KMS-11 (cell line): ENCODE measurements at regions not wholly inside any gene's neighbourhood (a gene's known extent, or its start where the extent isn't known, plus 50 kb on each side); places are given as distances from the start of the nearest gene placed in this dataset.

Source experiments
- H2AFZ ChIP-seq: fragments of 200-600 bp; sonication (generic); 2 replicates; pipeline ENCODE4 v1.6.1; 2016; ENCODE audit warnings: antibody characterized with exemption, mixed run types, low read depth
- H3K27ac ChIP-seq: fragments of 200-600 bp; sonication (generic); 2 replicates; pipeline ENCODE4 v1.6.1; 2016; ENCODE audit warnings: mild to moderate bottlenecking, mixed run types
- H3K27me3 ChIP-seq: fragments of 200-600 bp; sonication (generic); 2 replicates; pipeline ENCODE4 v1.6.1; 2017; ENCODE audit warnings: mild to moderate bottlenecking, low read depth, mixed run types, moderate library complexity; ENCODE audit not compliant: insufficient read depth
- H3K36me3 ChIP-seq: fragments of 200-600 bp; sonication (generic); 2 replicates; pipeline ENCODE4 v1.6.1; 2017; ENCODE audit warnings: mild to moderate bottlenecking, mixed run types; ENCODE audit not compliant: insufficient read depth
- H3K4me1 ChIP-seq: fragments of 200-600 bp; sonication (generic); 2 replicates; pipeline ENCODE4 v1.6.1; 2016; ENCODE audit warnings: mild to moderate bottlenecking, low read depth, mixed run types; ENCODE audit not compliant: poor library complexity, severe bottlenecking
- H3K4me2 ChIP-seq: fragments of 200-600 bp; sonication (generic); 2 replicates; pipeline ENCODE4 v1.7.0; 2016; ENCODE audit warnings: mild to moderate bottlenecking, mixed run types
- H3K4me3 ChIP-seq: fragments of 200-600 bp; sonication (generic); IDR thresholded peaks from 2 replicates; pipeline ENCODE4 v1.6.1; 2017; ENCODE audit warnings: low read depth, low read length, mixed read lengths; ENCODE audit not compliant: insufficient read depth
- H3K79me2 ChIP-seq: fragments of 200-600 bp; sonication (generic); 2 replicates; pipeline ENCODE4 v1.6.1; 2016; ENCODE audit warnings: low read depth, mixed run types; ENCODE audit not compliant: insufficient read depth
- H3K9ac ChIP-seq: fragments of 200-600 bp; sonication (generic); 2 replicates; pipeline ENCODE4 v1.6.1; 2016; ENCODE audit warnings: mild to moderate bottlenecking, mixed run types
- H4K20me1 ChIP-seq: fragments of 200-600 bp; sonication (generic); 2 replicates; pipeline ENCODE4 v1.6.1; 2016; ENCODE audit warnings: mild to moderate bottlenecking, mixed run types; ENCODE audit not compliant: insufficient read depth
- TF ChIP-seq, protein P1 (sequence below): fragments of 200-600 bp; sonication (generic); conservative IDR thresholded peaks from 2 replicates; pipeline ENCODE4 v1.6.1; 2017; ENCODE audit warnings: low read depth, mild to moderate bottlenecking, antibody characterized with exemption, low read length, moderate library complexity, mixed read lengths

DNA sequence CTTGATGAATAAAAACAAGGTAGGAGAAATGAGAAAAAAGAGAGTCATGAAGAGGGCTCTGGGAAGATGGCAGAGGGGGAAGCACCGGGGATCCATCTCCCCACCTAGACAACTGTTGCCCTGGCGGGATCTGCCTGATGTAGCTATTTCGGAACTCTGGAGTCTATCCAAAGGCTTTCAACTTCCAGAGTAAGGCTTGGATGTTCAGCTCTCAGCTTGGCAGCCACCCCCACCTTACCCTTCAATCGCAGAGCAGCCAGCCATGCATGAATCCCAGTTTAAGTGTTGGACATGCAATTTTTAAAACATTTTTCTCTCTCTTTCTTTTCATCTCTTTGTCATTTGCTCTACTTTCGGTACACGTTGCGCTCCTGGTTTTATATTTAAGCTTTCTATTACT lies 275.9 kb upstream of the EXOC2 start:
- no peak overlapping the region for H3K27ac ChIP-seq

DNA sequence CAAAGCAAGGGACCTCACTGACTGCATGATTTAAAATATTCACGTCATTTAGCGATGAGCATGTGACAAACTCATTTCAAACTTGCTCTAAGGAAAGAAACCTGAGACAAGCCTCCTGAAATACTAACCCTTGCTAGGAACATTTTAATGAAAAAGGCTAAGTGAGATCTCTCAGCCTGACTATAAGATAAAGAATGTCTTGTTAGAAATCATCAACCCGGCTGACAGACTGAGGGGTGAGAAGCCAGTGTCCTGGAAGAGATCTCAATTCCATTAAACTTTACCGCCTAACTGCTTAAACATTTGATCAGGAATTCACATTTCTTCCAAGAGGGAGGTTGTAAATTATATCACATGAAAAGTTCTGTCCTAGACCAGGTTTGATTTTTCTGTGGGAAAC lies 274.8 kb upstream of the EXOC2 start:
- TF ChIP-seq, protein P1, sequence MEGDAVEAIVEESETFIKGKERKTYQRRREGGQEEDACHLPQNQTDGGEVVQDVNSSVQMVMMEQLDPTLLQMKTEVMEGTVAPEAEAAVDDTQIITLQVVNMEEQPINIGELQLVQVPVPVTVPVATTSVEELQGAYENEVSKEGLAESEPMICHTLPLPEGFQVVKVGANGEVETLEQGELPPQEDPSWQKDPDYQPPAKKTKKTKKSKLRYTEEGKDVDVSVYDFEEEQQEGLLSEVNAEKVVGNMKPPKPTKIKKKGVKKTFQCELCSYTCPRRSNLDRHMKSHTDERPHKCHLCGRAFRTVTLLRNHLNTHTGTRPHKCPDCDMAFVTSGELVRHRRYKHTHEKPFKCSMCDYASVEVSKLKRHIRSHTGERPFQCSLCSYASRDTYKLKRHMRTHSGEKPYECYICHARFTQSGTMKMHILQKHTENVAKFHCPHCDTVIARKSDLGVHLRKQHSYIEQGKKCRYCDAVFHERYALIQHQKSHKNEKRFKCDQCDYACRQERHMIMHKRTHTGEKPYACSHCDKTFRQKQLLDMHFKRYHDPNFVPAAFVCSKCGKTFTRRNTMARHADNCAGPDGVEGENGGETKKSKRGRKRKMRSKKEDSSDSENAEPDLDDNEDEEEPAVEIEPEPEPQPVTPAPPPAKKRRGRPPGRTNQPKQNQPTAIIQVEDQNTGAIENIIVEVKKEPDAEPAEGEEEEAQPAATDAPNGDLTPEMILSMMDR = no peak
- Histone ChIP-seq H3K4me3 (no peak overlapping the region), H3K9ac (no peak overlapping the region), H3K27ac (no peak overlapping the region), H3K27me3 (no peaks in the 10 kb centered on the region), H4K20me1 (no peaks in the 10 kb centered on the region), H3K36me3 (no peaks in the 10 kb centered on the region), H3K4me2 (no peak overlapping the region), H3K4me1 (no peaks in the 10 kb centered on the region), H3K79me2 (no peaks in the 10 kb centered on the region), H2AFZ (no peak overlapping the region)

More for the DNA sequence above, 275.9 kb upstream of the EXOC2 start:
- Histone ChIP-seq H3K4me2 (no peak overlapping the region), H3K9ac (no peak overlapping the region), H3K36me3 (no peaks in the 10 kb centered on the region), H3K4me3 (no peak overlapping the region), H3K27me3 (no peaks in the 10 kb centered on the region), H3K79me2 (no peaks in the 10 kb centered on the region), H2AFZ (no peak overlapping the region), H3K4me1 (no peaks in the 10 kb centered on the region), H4K20me1 (no peaks in the 10 kb centered on the region)
- TF ChIP-seq, protein P1 = no peak

DNA sequence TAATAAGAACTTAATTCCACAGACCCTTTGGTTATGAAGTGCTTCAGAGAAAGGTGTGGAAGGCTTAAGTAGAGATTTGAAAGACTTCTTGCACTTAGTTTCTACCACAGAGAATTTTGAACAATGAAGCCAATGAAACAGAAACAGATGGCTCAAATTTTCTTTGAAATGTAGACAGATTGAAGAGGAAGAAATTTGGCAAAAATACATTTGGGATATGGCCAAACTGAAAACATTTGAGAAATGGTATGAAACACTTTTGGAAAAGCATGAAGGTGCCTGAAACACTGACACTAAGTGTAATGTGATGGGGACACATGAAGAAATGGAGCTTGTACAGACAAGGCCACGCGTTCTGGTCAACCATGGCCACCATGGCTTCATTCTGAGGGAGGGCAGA lies 272.4 kb upstream of the EXOC2 start:
- TF ChIP-seq, protein P1 = no peak
- H3K4me2 ChIP-seq = no peak overlapping the region
- no peaks in the 10 kb centered on the region for H4K20me1 ChIP-seq
- no peaks in the 10 kb centered on the region for H3K27me3 ChIP-seq
- H3K36me3 ChIP-seq = no peaks in the 10 kb centered on the region
- no peak overlapping the region for H3K4me3 ChIP-seq
- H2AFZ ChIP-seq = no peak overlapping the region
- no peak overlapping the region for H3K27ac ChIP-seq
- no peaks in the 10 kb centered on the region for H3K4me1 ChIP-seq
- H3K79me2 ChIP-seq = no peaks in the 10 kb centered on the region
- H3K9ac ChIP-seq = no peak overlapping the region

DNA sequence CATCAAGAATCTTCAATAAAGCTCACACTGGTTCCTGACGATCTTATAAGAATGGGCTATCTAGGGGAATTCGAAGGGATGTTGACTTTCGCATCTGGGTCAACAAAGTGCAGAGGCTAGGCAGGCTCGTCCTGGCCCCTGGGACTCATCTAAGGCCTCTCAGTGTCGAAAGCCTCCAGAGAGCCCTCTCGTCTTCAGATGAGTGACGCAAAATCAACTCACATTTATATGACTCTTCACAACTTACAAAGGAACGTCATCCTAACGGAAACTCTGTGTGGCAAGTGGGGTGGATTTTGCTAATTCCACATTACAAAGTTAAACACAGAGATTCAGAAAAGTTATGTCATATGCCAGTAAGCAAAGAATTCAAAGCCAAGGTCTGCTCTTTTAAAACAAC lies 270.5 kb upstream of the EXOC2 start:
- H2AFZ ChIP-seq = no peak overlapping the region
- no peak overlapping the region for H3K9ac ChIP-seq
- no peak overlapping the region for H3K27ac ChIP-seq
- no peaks in the 10 kb centered on the region for H3K27me3 ChIP-seq
- TF ChIP-seq, protein P1 = no peak
- H4K20me1 ChIP-seq = no peaks in the 10 kb centered on the region
- H3K36me3 ChIP-seq = no peaks in the 10 kb centered on the region
- H3K4me2 ChIP-seq = no peak overlapping the region
- no peak overlapping the region for H3K4me3 ChIP-seq
- H3K79me2 ChIP-seq = no peaks in the 10 kb centered on the region
- no peaks in the 10 kb centered on the region for H3K4me1 ChIP-seq
